Loucy (cell line): ENCODE measurements at regions not wholly inside any gene's neighbourhood (a gene's known extent, or its start where the extent isn't known, plus 50 kb on each side); places are given as distances from the start of the nearest gene placed in this dataset.

Experiments used
- EZH2phosphoT487 ChIP-seq: fragments of 200-600 bp; IDR thresholded peaks from 2 replicates; pipeline ENCODE4 v1.6.1; 2018; ENCODE audit warnings: antibody characterized with exemption, mild to moderate bottlenecking, moderate library complexity, borderline replicate concordance
- TF ChIP-seq, protein P1 (sequence below): fragments of 200-600 bp; sonication (generic); conservative IDR thresholded peaks from 2 replicates; pipeline ENCODE4 v1.5.1; 2014; ENCODE audit warnings: mild to moderate bottlenecking, antibody characterized with exemption, low read length

DNA sequence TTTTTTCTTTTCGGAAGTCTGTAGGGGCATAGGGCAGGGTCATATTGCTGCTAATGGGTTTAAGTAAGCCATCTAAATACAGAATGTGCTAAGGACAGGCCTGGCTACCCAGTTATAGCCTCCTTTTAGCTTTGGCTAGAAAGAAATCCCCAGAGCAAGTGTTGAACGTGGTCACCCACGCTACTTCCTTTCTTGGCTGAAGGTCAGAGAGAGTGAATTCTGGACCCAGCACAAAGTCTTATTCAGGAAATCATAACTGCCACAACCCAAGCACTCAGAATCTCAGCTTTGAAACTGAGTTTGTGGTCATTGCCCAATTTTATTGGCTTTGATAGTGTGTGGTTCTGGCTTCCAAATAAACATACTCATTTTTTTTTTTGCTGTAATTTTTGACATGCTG lies 542.1 kb upstream of the ATP2B1 start:
- TF ChIP-seq, protein P1, sequence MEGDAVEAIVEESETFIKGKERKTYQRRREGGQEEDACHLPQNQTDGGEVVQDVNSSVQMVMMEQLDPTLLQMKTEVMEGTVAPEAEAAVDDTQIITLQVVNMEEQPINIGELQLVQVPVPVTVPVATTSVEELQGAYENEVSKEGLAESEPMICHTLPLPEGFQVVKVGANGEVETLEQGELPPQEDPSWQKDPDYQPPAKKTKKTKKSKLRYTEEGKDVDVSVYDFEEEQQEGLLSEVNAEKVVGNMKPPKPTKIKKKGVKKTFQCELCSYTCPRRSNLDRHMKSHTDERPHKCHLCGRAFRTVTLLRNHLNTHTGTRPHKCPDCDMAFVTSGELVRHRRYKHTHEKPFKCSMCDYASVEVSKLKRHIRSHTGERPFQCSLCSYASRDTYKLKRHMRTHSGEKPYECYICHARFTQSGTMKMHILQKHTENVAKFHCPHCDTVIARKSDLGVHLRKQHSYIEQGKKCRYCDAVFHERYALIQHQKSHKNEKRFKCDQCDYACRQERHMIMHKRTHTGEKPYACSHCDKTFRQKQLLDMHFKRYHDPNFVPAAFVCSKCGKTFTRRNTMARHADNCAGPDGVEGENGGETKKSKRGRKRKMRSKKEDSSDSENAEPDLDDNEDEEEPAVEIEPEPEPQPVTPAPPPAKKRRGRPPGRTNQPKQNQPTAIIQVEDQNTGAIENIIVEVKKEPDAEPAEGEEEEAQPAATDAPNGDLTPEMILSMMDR: no peak
- peak; percentile 30; the same call in 1 of the 2 replicates for TF ChIP-seq EZH2phosphoT487
